AG08396 (cell line): ENCODE measurements at regions not wholly inside any gene's neighbourhood (a gene's known extent, or its start where the extent isn't known, plus 50 kb on each side); places are given as distances from the start of the nearest gene placed in this dataset.

ENCODE experiments used
- DNase-seq: peaks from one replicate; pipeline ENCODE4 v3.0.0; 2012; ENCODE audit warnings: low spot score, mixed read lengths

DNA sequence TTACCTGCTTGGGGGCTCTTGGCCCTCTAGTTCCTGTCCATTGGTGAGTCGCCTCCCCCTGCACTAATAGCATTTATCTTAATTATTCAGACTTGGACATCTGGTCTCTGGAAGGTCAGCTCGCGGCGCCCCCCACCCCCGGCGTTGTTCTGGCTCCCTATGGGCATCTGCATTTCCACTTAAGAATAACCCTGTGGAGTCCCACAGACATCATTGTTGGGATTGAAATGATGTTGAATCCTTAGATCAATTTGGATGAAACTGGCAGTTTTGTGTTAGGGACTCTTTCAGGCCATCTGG, 313.8 kb upstream of the HS6ST1 start:
- DNase-seq, result no peak

DNA sequence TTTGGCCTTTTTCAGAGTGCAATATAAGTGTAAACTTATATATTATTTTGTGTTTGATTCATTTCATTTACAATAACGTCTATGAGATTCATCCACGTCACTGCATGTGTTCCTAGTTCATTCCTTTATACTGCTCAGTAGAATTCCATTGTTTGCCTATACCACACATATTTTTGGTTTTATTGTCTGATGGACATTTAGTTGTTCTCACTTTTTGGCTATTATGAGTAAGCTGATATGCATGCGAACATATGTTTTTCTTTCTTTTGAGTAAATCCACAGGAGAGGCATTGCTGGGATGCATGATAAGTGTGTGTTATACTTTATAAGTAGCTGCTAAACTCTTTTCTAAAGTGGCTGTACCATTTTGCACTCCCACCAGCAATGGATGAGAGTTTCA, 314.8 kb upstream of the HS6ST1 start:
- no peak for DNase-seq

DNA sequence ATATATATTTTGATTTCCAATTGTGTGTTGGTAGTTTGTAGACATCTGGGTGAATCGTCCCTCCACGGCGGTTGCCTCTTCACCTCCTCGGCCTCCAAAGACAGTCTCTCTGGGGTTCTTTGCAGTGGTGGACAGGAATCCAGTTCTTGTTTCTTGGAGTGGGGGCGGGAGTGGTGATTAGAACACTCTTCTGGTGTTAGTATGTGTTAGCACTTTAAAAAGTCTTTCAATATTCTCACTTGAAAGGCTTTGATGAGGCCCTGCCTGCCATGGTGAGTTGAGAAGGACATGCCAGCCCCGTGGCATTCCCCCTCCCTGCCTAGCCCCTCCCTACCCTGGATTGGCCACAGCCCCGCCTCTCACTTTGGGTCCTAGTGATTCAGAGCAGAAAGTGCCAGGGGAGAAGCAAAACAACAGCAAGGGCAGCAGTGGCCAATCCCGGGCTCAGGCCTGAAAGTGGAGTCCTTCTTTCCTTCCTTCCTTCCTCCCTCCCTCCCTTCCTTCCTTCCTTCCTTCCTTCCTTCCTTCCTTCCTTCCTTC, 316.8 kb upstream of the HS6ST1 start:
- no peak for DNase-seq

- DNase-seq, result no peak
Measured at GRCh38 chr2:128636802-128637147, 318.1 kb upstream of the HS6ST1 start.

- DNase-seq, result no peak
Measured at GRCh38 chr2:128637481-128638155, 318.9 kb upstream of the HS6ST1 start.

- DNase-seq, result no peak
Measured at GRCh38 chr2:128638341-128639119, 319.9 kb upstream of the HS6ST1 start.

DNA sequence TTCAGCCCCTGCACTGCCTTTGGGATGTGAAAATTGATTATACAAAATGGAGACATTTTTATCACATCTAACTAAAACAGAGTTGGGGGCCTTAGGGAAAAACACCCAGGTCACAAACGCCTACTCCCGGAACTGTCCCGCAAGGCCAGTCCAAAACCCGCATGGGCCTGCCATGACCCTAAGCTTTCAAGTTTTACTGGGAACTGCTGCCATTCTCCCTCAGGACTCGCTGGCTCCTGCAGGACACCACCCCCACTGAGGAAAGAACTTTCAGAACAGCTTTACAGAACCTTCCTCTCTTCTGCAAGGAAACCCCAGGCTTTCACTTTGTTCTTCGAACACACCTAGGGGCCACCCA, 320.4 kb upstream of the HS6ST1 start:
- no peak for DNase-seq

GRCh38 chr2:128639693-128640092, 321.0 kb upstream of the HS6ST1 start:
- no peak for DNase-seq

- DNase-seq, result no peak
Measured at GRCh38 chr2:128640166-128640844, 321.6 kb upstream of the HS6ST1 start.

GRCh38 chr2:128640845-128641360, 322.2 kb upstream of the HS6ST1 start:
- no peak for DNase-seq

GRCh38 chr2:128641421-128642080, 322.9 kb upstream of the HS6ST1 start:
- DNase-seq, result no peak

DNA sequence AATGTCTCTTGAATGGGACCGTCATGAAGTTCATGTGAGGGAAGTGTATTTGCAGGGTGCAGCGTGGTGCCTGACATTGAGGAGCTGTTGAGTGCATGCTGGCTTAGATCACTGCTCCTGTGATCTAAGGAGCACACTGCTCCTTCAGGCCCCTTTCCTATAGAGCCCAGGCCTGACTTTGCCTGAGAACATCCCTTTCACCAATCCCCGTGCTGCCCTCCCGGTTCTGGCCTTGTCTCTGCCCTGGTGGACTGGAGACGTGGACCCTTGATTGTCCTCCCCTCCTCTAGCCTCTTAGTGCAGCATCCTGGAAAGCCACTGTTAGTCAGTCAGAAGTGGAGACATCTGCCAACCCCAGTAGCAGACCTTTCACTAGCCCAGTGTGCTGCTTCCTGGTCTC, 323.6 kb upstream of the HS6ST1 start:
- no peak for DNase-seq

DNA sequence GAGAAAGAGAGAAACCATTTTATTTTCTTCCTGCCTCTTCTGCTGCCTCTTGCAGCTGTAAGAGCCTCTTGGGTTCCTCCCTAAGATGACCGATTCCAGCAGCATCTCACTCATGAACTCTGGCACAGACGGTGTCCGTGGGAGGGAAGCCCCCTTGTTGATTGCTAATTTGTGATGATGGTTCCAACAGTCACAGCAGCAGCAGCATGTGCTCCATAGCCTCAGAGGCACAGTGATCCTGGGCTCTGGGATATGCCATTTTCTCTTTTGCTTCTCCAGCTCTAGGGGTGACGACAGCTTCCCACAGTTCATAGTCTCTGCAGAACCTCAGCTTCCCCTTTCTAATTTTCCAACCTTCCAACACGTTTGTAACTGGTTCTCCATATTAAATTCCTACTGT, 324.2 kb upstream of the HS6ST1 start:
- no peak for DNase-seq

DNA sequence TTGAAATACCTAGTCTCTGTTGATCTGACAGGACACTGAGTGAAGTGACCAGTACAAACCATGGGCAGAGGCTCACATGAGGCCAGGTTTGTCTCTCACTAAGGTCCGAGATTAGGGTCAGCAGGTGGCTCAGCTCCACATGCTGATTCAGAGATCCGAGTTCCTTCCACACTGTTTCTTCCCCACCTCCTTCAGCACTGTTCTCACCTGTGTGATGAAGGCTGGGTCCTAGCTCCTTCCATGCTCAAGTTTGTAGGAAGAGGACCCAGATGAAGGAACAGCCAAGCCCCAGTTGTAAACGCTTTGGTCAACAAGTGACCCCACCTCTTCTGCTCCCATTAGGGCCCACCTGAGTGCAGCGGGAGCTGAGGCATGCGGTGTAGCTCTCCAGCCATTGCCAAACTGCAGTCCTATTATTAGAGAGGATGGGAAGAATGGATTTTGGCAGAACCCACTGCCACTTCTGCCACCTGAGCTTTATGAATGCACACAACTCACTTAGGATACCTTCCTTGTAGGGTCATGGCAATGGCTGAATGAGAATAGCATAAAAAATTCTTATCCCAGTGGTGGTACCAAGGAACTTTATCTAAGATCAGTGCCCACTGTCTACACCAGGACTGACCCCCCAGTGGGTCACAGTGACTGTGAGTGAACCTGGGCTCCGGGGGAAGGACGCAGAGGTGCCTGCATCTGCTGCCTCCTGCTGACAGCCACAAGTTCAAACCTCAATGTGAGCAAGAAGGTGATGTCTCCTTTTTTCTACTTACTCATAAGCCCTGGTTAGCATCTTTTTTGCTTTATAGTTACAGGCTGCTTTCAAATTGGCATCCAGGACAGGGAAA, 324.8 kb upstream of the HS6ST1 start:
- DNase-seq, result no peak

- no peak for DNase-seq
Measured at GRCh38 chr2:128644156-128644555, 325.5 kb upstream of the HS6ST1 start.

DNA sequence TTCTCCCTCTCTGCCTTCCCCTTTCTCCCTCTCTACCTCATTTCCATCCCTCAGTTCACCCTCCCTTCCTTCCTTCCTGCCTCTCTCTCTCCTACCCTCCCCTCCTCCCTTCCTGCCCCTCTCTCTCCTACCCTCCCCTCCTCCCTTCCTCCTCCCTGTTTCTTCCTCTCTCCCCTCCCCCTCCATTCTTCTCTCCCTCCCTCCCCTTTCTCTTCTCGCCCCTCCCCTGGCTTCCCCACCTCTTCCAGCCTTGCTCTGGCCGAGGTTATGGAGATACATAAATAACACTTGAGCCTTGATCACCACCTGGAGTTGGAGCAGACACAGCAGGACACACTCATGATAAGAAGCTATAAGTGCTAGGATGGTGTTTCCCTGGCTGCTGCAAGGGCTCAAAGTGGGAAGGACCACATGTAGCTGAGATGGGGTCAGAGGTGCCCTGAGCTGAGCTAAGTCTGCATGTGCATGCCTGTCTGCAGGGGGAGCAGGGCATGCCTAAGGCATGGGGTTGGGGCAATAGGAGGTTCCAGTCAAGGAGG, 326.1 kb upstream of the HS6ST1 start:
- no peak for DNase-seq

DNA sequence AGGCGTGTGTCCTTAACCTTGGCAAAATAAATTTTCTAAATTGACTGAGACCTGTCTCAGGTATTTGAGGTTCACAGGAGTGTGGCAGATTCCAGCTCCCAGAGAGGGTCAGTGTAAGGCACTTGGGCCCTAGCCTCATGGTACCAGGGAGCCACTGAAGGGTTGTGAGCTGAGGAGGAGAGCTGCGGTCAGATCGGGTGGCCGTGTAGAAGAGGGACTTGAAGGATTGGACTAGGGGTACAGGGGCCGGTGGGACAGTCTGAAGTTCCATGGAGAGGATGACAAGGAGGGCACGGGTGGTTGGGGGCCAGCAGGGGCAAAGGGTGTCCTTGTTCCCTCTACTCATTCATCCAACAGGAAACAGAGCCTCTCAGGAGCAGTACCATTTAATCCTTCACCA, 327.0 kb upstream of the HS6ST1 start:
- DNase-seq, result no peak

DNA sequence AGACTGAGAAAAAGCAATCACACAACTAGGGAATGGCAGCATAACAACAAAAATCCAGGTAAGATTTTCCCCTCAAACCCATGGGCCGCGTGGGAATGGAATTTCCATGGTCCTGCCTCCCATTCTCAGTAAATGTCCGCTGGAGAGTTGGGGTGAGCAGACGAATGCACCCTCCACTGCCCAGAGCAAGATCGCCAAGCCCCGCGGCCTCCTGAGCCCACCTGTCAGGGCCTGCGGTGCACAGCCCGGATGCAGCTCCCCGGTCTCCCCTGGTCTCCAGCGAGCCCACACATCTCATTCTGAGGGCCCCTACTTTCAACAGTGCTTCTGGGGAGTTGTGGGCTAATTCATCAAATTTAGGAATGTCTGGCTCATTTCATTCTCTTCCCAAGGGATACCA, 327.4 kb upstream of the HS6ST1 start:
- DNase-seq, result no peak

DNA sequence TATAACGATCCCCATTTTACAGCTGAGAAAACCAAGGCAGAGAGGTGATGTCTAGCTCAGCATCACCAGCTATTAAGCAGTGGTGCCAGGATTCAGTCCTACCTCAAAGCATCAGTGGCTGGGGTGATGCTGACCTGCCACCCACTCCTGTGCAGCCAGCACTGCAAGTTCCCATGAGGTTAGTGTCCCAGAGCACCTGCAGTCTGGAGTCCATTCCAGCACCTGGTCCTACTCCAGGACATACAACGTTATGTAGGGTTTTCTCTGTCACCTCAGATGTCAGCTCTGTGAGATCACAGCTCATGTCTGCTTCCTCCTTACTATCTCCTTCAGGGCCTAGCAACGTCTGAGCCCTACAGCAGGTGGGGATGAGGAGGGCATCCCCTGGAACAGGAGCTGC, 328.0 kb upstream of the HS6ST1 start:
- DNase-seq, result no peak

DNA sequence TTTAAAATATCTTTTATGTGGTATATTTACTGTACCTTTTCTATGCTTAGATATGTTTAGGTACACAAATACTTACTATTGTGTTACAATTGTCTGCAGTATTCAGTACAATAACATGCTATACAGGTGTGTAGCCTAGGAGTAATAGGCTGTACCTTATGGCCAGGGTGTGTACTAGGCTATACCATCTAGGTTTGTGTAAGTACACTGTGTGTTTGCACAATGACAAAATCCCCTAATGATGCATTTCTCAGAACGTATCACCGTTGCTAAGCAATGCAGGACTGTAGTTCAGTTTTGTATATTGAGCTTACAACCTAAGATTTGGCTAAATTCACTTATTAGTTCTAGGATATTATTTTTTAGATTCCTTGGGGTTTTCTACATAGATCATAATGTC, 332.3 kb upstream of the HS6ST1 start:
- DNase-seq, result no peak

GRCh38 chr2:128654408-128654807, 335.7 kb upstream of the HS6ST1 start:
- no peak for DNase-seq
